NCI-H1105 (cell line): ENCODE measurements at regions not wholly inside any gene's neighbourhood (a gene's known extent, or its start where the extent isn't known, plus 50 kb on each side); places are given as distances from the start of the nearest gene placed in this dataset.
"Not testable (repeated sequence)": the region's sequence is repeated elsewhere in the genome, so short reads cannot be mapped to it uniquely, and the experiment has no call there.

Source experiments
- DNase-seq: peaks from one replicate; lab custom pipeline; 2025; lab: John Stamatoyannopoulos, UW

DNA sequence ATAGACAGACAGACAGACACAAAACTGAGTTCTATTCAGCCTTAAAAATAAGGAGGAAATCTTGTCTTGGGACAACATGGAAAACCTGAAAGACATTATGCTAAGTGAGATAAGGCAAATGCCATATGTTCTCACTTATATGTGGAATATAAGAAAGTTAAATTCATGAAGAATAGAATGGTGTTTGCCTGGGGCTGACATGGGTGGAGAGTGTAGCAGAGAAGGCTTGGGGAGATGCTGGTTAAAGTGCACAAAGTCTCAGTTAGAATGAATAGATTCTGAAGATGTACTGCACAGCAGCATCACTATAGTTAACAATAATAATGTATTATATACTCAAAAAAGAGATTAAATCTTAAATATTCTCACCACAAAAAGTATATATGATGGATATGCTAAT is 355.5 kb downstream of the LRRIQ3 start:
- no peak for DNase-seq

DNA sequence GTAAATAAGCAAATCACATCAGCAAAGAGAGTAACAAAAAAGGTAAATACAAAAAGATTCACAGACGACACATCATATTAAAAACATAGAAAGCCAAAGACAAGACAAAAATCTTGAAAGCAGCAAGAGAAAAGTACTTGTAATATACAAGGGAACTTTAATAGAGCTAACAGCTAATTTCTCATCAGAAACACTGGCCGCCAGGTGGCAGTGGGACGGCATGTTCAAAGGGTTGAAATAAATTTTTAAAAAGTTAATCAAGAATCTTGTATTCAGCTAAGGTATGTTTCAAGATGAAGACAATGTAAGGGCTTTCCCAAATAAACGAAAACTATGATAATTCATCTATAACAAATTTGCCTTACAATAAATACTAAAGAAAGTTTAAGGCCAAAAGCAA is 358.1 kb downstream of the LRRIQ3 start:
- no peak for DNase-seq

DNA sequence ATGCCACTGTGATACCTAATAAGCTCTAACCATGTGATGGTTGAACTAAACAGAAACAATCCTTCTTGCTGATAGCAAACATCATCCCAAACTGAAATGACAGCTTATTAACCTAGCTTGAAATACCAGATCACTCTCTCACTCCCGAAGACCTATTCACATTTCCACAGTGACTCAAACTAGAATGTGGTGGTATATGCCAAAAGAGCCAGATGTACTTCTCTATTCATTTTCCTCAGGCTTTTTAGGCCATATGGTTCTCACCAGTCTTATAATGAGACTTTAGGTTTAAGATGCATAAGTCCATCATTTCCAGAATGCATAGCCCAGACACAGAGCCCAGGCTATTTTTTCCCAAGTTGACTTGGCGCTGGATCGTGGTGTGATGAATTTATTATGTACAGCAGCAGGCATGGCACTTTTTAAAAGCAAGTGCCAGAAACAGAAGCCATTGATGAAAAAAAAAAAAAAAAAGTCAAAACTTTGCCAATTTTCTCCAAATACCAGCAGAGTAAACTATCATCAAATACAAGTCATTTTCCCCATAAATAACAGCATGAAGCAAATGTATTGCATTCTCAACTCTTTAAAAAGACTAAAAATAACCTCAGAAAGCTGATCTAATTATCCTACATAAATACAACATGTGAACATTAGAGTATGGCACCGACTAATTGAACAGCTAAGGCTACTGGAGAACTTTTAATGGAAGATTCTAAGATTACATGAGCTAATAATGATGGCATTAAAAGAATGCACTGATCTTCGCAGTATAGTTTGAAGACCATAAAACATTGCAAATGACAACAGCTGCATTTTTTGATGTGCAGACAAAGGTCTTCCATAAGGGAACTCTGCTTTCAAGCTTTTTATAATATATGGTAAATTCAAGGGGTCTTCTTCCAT is 365.4 kb downstream of the LRRIQ3 start:
- no peak for DNase-seq

DNA sequence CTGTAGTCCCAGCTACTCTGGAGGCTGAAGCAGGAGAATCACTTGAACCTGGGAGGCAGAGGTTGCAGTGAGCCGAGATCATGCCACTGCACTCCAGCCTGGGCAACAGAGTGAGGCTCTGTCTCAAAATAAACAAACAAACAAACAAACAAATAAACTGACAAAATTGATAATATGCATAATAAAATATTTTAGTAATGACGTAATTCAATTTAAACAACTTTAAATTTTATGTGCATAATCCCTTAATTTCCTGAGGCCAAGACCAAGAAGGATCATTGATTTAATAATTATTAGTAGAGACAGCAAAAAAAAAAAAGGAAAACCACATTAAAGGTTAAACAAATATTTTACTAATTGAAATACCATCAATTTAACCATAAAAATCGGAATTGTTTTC is 370.7 kb downstream of the LRRIQ3 start:
- DNase-seq = not testable (repeated sequence)

DNA sequence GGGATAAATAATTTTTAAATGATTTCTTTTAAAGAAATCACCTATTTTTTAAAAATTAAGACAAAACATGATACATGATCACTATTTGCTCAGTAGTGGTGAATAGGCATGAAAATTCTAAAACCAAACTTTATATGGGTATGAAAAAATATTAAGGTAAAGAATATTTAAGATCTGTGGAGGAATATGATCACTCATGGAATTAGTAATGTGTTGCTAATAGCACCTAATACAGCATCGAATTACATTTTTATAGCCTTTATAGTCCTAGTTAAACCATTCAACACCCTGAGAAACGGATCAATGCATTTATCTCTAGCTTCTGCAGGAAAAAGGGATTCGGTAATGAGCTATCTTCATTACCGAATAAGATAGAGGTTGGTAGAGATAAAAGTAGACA is 373.9 kb downstream of the LRRIQ3 start:
- DNase-seq = no peak

DNA sequence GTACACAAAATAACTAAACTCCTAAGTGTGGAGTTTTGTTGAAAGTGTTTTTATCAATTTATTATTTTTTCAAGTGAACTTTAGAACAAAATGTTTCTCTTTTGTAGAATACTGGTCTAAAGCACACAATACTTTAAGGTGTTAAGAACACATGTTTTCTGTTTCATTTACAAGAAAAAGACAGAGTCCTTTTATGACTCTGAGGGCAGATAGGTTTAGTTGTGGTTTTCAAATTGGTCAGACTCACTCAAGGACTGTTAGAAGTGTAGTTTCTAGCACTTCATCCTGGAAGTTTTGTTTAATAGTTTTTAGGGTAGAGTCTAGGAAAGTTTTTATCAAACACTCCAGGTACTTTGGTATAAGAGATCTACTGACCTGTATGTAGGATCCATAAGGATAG is 376.5 kb downstream of the LRRIQ3 start:
- DNase-seq = no peak

DNA sequence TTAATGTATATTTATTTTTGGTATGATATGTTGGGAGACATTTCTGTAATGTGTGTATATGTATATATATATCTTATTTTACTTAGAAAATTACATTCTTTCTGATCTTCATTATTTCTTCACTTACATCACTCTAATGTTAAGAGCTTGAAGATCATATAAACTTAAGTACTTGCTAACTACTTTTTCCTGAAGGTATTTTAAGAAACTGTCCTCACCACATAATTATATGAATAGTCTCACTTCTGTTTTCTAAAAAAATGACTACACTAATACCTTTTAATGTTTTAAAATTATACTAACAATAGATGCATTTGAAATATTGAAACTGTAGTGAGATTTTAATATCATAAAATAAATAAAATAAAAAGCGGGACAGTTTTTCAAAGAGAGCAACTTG is 377.1 kb downstream of the LRRIQ3 start:
- DNase-seq = no peak

DNA sequence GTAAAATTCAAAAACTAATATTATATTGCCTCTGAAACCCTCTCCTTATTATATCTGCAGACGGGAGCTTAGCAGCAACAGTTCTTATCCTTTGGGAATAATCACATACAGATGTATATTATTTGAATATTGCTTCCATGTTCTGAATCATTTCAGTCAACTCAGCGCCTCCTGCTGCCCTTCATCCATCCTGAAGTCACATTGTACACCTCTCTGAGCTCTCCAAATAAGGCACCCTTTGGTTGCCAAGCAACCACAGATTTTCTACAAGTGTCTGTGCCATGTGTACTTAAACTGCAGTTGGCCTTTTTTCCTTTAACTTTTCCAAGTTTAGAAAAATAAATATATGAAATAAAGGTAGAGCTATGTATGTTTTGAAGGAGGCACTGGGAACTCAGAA is 384.3 kb downstream of the LRRIQ3 start:
- DNase-seq = no peak

DNA sequence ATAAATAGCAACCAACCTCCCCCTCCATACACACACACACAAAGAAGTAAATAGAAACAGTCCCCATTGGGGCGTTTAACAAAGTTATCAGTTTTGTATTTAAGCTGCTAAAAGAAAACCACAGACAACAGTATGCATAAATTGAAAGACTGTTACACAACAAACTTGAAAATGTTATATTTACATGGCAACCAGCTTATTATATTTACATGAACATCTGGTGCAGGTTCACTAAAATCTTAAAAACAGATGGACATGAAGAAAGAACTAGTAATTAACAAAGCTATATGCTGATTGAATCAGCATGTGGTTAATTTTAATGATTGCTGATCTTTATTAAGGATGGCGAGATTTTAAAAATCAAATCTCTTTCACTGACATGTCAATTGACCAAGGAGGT is 384.7 kb downstream of the LRRIQ3 start:
- no peak for DNase-seq

DNA sequence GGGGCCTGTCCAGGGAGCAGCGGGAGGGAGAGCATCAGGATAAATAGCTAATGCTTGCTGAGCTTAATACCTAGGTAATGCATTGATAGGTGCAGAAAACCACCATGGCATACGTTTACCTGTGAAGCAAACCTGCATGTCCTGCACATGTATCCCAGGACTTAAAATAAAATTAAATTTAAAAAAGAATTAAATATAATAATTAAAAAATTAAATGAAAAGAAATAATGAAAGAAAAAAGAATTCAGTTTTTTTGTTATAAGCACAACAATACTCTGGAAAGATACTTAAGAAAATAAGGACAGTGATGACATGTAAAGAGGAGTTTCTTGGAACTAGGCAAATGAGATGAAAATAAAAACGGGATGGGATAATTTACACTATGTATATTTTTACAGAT is 386.2 kb downstream of the LRRIQ3 start:
- DNase-seq = no peak

DNA sequence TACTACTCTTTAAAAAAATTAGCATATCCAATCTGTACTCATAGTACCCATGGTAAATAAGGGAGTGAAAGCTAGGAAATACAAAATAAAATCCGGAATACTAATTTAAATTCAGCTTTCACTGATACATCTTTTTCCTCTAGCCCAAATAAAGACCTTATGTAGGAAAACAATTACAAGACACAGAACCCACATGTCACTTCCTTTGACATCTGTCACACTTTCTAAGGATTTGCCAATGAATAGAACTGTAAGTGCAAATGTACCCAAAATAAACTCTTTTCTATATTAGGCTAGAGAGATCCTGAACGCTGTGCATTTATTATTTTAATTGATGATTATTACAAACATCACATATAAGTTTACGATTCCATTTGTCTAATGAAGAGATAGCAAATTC is 393.0 kb downstream of the LRRIQ3 start:
- DNase-seq = no peak

DNA sequence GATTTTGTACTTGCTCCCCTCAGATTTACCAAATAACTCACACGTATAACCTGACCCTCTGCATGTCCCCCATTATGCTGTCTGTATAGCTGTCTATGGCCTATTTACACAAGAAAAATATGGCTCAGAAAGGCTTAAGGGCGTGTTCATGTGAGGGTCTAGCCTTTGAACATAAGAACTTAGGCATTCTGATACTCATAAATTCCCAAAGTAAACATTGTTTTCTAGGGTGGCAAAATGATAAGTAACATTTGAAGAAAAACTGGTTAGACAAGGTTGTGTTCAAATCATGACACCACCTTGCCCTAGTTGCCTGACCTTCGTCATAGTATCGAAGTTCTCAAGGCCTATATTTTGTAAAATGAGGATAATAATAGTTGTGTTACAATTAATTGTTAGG is 394.6 kb downstream of the LRRIQ3 start:
- no peak for DNase-seq

DNA sequence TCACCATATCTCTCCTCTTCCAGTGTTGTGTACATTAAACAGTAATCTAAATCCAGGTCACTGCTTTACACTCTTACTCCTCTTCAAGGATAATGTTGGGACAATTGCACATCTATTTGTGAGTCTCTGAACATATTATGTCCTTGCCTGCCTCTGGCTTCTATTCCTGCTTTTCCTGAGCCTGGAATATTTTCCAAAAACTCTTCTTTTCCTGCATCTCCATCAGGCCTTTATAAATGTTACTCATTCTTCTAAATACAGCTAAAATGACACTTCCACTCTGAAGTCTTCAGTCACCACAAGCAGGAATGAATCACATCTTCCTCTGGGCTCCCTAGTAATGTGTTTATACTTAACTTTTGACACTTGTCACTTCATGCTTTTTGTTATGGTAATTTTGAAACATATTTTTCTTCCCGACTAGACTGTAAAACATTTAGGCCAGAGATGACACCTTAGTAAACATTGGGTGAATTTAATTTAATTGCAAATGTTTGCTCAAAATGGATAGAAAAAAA is 396.0 kb downstream of the LRRIQ3 start:
- no peak for DNase-seq

DNA sequence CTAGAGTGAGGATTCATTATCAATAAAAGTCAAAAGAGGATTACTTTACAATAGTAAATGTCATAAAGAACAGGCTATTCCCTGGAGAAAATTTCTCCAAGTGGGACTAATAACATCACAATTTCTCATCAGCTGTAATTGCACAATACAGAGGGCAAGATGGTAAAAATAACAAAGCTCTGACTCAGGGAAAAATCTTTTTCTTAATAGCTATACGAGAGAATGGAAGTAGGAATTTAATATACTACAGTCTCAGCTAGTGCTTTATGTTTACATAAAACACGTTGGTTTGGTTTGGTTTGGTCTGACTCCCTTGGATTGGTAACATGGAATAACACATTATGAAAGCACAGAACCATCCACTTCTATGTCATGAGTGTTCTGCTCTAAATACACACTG is 397.6 kb downstream of the LRRIQ3 start:
- DNase-seq = no peak

DNA sequence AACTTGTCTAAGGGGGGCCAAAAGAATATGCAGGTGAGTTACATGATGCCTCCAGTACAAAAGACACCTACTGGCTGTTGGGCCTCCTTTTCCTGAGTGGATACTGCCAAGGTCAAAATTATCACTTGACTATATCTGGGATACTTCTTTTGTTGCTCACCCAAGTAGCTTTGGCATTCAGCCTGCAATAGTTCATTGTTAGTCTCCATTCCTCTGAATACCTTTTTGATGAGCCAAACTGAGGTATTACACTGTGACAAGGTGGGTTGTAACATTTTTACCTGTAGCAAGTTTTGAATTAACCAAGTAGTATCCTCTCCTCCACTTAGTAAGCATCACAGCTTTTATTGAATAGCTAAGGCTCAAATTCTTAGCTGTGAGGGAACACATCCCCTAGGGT is 408.0 kb downstream of the LRRIQ3 start:
- DNase-seq = no peak

DNA sequence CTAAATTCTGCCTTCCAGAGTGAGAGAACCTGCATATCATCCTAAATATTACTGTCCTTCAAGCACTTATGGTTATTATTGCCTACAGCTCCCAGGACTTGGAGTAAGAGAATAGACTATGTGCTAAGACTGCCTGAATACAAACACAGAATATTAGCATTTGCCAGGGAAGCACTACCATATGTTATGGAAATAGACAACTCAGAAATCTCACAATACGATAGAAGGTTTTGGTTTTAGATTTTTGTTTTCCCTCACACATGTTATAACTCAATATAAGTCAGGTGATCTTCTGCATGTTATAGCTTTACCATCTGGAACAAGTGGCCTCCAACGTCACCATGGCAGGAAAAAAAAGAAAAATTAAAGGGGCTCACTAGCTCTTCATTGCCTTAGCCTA is 413.9 kb downstream of the LRRIQ3 start:
- DNase-seq = no peak

DNA sequence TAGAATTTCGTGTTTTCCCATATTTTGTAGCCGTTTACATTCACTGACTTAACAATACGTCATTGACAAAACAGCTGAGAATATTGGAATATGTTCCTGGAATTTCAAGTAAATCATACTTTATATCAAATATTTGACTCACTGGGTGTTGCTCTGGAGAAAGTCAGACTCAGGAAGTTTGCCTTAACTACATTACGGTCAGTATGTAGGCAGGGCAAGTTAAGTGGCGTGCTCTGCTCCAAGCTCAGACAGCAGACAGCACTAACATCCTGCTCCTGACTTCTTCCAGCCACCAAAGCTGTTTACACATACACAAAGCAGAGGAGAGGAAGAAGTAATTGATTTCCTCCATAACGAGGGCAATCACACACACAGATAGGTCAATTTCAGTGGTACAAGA is 414.6 kb downstream of the LRRIQ3 start:
- DNase-seq = no peak

DNA sequence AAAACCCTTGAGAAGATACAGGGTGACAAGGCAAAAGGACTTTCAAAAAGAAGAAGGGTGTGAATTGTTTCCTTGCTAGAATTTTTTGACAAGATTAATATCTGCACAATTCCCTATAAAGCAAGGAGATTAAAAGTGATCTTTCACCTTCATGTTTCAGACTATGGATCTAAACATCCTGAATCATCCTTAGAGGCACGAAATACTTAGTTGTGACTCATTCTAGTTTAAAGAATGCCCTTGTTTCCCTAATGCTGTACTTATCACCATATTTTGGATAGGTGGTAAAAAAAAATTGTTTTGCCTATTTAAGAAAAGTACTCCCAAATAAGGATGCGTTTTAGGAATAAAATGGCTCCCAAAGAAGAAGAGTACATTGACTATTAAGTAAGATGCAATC is 415.1 kb downstream of the LRRIQ3 start:
- no peak for DNase-seq

DNA sequence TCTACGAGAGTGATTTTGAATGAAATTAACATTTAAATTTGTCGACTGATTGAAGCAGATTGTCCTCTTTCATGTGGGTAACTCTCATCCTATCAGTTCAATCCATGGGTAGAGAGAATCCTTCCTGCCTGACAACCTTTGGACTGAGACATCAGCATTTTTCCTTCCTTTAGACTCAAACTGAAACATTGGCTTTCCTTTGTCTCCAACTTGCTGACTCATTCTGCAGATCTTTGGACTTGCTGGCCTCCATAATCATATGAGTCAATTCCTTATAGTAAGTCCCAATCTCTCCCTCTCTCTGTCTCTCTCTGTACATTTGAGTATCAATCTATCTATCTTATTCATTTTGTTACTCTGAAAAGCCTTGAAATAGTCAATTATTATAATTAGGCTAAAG is 416.7 kb downstream of the LRRIQ3 start:
- no peak for DNase-seq

DNA sequence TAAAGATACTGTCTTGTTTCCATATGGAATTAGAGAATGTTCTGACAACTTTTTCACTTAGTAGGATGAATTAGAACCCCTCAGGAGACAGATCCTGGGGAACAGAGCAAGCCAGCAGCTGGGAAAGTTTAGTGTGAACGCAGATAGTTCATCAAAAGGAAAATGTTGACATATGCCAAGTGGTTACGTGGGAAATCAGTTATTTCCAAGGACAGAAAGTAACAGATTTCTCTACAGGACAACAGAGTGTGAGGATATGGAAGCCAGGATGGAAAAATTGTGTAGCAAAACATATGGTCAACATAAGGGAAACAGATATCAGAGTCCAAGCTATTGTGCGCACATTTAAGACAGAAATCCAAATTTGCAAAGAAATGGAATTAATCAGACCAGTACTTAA is 419.5 kb downstream of the LRRIQ3 start:
- DNase-seq = no peak

DNA sequence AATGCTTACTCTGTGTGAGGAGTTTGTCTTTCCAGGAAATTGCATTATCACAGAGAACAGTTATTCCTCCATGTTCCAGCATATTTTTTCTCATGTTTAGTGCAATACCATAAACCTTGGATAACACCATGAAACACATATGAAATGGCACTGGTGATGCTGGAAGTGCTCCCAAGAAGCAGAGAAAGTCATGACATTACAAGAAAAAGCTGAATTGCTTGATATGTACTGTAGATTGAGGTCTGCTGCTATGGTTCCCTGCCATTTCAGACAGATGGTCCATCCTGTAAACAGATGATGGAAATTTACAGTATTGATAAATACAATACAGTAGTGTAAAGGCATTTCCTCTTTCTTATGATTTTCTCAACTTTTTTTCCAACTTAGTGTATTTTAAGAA is 422.1 kb downstream of the LRRIQ3 start:
- DNase-seq = no peak

DNA sequence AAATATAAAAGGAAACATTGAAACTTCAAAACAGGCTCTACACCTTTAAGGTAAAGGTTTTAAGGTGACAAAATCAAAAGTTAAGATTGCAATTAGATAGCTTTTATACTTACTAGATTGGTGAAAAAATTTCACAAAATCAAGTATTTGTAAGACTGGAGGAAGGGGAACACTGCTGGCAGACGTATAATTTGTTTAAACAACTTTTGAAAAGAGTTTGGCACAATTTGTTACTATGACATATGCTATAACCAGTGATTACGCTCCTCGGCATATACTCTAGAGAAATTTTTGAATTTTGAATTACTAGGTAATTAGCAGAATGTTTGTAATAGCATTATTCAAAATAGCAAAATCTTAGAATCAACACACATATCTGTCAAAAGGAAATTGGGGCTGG is 425.0 kb downstream of the LRRIQ3 start:
- DNase-seq = no peak

DNA sequence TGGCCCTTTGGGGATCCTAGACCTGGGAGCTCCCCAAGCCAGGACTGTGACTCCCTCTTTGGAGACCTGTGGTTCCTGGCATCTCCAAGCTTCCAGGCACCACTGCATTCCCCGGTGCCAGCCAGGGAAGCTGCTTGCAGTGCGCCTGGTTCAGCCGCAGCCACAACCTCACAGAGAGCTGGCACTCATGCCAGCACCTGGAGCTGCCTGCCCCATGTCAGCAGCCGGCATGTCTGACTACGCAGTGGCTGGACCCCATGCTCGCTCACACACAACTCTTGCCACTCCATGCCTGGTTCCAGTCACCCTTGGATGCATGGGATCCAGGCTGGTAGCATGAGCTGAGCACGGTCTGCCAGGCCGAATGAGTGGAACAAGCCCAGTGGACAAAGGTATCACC is 426.6 kb downstream of the LRRIQ3 start:
- DNase-seq = no peak
